COLO668 (cell line): ENCODE measurements at regions not wholly inside any gene's neighbourhood (a gene's known extent, or its start where the extent isn't known, plus 50 kb on each side); places are given as distances from the start of the nearest gene placed in this dataset.

Experiments
- DNase-seq: peaks from one replicate; lab custom pipeline; 2025; ENCODE audit not compliant: unreplicated experiment; lab: John Stamatoyannopoulos, UW

- DNase-seq: no peak
Observed at GRCh38 chr10:3493621-3494020, 291.4 kb downstream of the KLF6 start.

DNA sequence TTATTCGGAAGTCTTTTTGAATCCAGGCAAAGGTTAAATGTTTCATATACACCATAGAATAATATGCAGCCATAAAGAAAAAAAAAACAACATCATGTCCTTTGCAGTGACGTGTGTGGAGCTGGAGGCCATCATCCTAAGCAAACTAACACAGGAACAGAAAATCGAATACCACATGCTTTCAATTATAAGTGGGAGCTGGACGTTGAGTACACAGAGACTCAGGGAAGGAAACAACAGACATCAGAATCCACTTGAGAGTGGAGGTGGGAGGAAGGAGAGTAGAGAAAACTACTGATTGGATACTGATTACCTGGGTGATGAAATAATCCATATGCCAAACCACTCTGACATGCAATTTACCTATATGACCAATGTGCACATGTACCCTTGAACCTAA, 293.4 kb downstream of the KLF6 start:
- no peak for DNase-seq

- DNase-seq: no peak
Observed at GRCh38 chr10:3487228-3487627, 297.8 kb downstream of the KLF6 start.

DNA sequence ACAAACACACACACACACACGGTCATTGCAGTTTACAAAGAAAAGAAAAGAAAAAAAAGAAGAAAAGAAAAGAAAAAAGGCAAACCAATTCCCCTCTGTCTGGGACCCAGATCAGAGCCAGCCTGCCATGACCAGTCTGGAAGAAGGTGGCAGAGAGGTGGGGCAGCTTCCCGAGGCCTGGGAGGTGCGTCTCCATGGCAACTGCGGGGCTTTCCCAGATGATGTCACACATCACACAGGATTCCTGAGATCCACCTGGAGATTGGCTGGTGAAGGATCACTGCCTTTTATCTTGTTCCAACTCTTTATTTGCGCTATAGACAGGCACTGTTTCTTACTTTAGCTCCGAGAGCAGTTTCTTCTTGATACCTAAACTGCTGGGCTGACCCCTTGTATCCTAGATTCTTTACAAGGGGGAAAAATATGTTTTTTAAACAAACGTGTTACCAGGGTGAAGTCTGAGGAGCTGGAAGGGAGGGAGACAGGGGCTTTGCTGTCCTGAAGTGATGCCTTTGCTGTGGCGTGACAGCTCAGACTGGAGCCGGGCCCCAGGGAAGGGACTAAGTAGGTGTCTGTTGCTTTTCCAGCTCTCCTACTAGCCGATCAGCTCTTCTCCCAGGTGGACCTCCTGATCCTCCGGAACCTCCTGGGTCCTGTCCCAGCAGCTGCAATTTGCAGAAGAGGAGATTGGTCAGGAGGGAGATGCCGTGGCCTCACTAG, 298.5 kb downstream of the KLF6 start:
- peak; percentile 85 for DNase-seq

DNA sequence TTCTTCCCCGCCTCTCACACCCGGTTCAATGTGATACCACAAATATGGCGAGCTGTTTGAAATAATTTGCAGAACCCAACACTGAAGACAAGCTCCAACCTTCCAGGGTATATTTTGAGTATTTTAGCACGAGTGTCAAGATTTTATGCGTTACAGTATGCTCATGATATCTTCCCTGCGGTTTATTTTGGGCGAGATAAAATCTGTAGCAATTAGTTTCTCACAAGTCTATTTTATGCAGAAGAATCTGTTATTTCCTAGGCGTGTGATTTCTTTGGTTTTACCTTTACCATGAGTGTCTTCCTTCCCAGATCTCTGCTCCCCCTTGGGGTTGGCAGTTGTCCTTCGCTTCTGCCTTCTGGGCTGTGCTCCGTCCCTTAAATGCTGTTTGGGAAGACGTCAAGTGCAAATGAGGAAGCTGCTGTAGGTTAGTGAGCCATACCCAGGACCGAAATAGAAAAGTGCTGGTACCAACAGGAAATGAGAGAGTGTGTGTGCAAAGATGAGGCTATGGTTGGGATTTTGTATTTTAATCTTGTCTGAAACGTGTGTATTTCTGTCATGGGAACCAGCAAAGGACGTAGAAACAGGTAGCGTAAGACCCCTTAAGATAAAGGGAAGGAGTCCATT, 299.8 kb downstream of the KLF6 start:
- no peak for DNase-seq

DNA sequence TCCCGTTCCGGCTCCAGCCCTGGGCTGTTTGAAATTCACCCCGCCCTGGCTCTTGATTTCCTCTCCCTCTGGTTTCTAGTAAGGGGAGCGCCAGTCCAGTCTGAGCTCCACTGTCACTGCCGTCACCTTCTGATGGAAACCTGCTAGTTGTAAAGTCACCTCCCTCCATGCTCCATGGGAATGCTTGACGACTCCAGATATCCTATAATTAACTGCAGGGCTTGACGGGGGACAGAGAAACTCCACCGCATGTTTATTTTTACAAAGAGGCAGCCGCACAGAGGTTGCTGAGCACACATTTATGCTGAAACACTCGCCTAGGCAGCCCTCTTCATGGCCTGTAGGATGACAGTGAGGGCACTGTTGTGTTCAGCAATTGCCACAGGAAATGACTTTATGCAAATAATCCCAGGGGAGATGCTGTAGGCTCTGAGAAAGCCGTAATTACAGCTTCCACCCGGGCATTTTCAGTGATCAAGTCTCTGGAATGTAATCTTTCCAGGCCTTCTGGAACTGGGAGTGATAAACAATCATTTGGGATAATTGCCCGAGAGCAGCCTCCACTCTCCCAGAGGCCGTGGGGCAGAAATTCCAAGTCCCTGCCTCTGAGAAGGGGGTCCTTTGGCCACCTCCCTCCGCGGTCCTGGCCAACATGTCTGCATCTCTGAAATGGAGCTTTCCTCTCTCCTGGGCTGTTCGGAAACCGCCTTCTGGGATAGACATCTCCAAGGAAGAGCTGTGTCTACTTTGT, 300.5 kb downstream of the KLF6 start:
- DNase-seq: no peak

GRCh38 chr10:3482200-3482993, 302.6 kb downstream of the KLF6 start:
- DNase-seq: peak; percentile 32

- no peak for DNase-seq
Observed at GRCh38 chr10:3481496-3481895, 303.5 kb downstream of the KLF6 start.

GRCh38 chr10:3480990-3481315, 304.1 kb downstream of the KLF6 start:
- DNase-seq: no peak

DNA sequence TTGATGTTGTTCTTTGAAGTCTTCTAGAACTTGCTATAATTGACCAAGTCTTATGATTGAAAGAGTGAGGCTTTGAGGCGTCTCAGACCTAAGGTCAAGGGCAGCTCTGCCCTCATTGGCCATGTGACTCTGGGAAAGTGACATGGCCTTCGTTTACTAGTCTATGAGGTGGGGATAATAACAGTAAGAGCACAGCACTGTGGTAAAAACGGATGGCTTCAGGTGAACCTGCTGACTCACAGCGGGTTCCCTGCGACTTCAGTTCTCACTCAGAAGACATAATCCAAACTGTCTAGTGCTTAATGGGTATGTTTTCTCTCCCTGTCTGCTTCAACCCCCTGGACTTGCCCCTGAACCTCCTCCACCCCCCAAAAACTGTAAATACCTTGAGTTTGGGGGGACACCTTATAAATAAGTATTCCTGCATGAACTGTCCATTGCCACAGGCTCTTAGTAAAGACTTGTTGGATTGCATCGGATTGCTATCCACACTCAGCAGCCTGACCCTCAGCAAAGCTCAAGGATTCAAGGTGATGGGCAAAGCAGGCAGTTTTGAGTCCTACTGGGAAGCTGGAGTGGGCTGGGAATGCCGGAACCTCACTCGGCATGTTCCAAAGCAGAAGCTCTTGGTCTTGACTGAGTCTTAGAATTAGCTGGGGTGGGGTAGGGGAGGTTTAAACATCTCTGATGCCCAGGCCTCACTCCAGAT, 304.6 kb downstream of the KLF6 start:
- DNase-seq: no peak

- no peak for DNase-seq
Observed at GRCh38 chr10:3478632-3479240, 306.2 kb upstream of the PITRM1 start.

DNA sequence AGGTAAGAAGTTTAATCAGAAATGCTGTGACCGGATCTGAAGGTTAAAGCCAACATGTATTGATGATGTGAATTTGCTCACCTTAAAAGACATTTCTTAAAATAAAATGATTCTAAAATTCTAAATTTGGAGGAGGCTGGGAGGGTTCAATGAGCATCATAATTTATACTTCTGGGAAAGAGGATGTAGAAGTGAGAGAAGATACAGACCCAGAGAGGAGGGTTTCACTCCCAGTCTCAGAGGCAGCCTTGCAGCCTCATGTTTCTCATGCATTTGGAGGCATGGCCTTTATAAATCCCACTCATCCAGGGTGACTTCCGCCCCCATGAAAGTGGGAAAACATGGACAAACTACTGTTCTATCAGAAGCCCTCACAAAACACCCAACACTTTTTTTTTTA, 305.6 kb upstream of the PITRM1 start:
- no peak for DNase-seq

- DNase-seq: no peak
Observed at GRCh38 chr10:3477683-3478082, 305.1 kb upstream of the PITRM1 start.

DNA sequence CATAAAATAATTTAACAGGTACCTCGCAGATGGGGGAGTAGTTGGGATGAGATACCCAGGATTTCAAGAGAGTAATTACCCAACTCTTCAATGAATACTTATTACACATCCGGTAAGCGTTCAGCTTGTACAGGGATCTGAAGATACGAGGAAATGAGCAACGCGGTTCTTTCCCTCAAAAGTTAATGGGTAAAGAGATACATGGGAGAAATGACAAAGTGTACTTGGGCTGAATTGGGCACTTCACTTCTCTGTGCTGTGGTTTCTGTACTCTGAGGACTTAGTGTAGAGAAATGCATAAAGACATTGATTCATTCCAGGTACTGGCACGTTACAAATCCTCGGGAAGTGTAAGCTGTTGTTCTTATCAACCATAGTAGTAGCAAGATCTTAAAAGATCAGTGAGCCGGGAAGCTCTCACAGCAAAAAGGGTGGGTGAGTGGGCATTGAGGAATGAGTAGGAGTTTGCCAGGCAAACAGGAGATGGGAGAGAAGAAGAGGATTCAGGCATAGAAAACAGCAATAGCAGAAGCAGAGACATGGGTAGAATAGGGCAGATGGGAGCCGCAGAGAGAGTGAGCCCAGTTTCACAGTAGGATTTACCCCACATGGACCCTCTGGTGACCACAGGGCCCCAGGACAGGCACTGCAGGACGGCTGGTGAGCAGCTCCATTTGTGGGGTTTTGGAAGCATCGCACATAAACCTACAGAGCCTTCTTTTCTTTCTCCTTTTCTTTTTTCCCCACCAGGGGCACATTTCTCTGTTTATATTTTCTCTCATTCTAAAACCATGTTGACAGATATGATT, 304.3 kb upstream of the PITRM1 start:
- DNase-seq: no peak

DNA sequence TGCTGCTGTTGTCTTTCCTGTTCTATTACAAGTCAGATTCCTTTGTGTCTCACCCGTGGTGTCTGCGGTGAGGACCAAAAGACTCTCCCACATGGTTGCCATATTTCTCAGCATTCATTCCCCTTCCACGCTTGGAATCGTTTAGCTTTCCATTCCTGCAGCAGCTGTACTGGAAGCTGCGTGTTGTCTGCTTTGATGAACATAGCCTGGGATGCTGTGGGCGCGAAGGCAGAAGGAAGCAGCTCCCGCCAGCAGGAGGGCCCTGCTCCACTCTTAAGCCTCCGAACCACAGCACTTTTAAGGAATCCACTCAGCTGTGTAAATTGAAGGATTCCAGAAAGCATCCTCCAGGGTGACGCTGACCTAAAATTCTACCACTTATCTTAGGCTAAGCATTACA, 303.6 kb upstream of the PITRM1 start:
- DNase-seq: no peak

GRCh38 chr10:3475367-3475766, 302.8 kb upstream of the PITRM1 start:
- DNase-seq: no peak

DNA sequence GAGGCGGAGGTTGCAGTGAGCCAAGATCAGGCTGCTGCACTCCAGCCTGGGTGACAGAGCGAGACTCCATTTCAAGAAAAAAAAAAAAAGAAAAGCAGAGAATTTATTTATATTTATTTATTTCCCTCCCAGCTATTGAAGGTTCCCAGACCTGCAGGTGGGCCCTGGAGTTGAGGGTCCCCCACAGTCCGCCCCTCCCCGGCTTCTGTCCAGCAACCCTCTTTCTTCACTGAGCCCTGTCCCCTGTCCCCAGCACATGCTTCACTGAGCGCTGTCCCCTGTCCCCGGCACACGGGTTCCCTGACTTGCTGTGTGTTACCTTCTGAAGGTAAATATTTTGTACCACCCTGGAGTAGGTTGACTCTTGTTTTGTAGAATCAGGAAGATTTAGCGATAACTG, 301.7 kb upstream of the PITRM1 start:
- DNase-seq: no peak

GRCh38 chr10:3473271-3473670, 300.7 kb upstream of the PITRM1 start:
- no peak for DNase-seq

GRCh38 chr10:3472287-3473051, 299.9 kb upstream of the PITRM1 start:
- no peak for DNase-seq
